Ramos (cell line): ENCODE measurements at regions not wholly inside any gene's neighbourhood (a gene's known extent, or its start where the extent isn't known, plus 50 kb on each side); places are given as distances from the start of the nearest gene placed in this dataset.
"Not testable (repeated sequence)": the region's sequence is repeated elsewhere in the genome, so short reads cannot be mapped to it uniquely, and the experiment has no call there.

Source experiments
- in situ Hi-C: fragments of 300-500 bp; cut with MboI; formaldehyde crosslinking; loops from one replicate; pipeline ENCODE4 v1.14.3; 2022; ENCODE audit warnings: low sequenced_read_pairs; ENCODE audit not compliant: unreplicated experiment

DNA sequence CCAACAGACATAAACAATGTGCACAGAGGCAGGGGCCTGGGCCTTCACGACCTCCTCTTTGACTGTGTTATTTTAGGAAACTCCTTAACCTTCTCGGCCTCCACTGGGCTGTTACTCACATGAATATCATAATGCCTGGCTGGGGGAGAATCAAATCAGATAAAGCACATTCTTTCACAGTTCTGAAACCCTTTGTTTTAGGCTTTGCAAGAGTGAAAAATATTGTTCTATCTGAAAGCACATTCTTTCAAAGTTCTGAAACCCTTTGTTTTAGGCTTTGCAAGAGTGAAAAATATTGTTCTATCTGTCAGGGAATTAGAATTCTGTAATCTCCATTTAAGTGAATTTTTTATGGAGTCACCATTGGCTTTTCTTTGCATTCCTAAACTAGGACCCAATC lies 50.7 kb upstream of the SYNDIG1 start:
- in situ Hi-C loops = no loop called here

DNA sequence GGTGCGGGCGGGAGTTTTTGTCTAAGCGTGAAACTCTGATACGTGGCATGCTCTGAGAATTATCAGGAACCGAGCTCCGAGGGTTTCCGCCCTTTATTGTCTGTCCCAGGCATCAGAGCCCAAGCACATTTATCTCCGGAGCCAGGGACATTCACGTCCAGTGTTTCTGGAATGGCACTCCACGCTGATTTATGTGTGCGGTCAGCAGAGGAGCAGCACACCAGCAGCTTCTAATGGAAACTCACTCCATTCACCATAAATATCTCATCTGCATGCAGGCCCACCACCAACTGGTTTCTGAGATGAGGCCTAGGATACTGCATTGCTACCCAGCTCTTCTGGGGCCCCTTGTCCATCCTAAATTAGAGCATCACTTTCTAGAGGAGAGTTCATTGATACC lies 51.9 kb upstream of the SYNDIG1 start:
- in situ Hi-C loops = no loop called here

DNA sequence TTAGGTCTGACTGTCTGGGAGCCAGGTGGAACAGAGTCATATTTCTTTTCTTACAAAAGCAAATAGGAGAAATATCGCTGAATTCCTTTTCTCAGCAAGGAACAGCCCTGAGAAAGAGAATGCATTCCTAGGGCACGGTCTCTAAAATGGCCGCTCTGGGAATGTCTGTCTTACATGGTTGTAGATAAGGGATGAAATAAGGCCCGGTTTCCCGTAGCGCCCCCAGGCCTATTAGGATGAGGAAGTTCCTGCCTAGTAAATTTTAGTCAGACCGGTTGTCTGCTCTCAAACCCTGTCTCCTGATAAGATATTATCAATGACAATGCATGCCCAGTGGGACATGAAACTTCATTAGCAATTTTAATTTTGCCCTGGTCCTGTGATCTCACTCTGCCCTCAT lies 54.0 kb upstream of the SYNDIG1 start:
- in situ Hi-C loops = not testable (repeated sequence)

DNA sequence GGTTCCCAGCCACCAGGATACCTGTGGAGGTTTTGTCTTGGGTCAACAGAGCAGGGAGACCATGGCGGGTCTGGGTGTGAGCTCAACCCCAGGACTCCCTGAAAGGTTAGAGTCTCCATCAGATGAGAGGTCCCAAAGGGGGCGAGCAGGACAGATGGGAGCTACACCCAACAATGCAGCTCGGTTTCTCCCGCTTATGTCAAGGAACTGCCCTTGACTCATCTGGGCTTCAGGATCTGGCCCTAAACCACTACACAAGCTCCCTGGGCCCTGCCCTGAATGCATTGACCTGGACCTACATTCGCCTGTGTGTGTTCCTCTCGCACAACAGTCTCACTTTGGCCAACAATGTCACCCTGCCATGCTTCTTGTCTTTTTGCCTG lies 57.6 kb upstream of the SYNDIG1 start:
- in situ Hi-C loops = no loop called here

DNA sequence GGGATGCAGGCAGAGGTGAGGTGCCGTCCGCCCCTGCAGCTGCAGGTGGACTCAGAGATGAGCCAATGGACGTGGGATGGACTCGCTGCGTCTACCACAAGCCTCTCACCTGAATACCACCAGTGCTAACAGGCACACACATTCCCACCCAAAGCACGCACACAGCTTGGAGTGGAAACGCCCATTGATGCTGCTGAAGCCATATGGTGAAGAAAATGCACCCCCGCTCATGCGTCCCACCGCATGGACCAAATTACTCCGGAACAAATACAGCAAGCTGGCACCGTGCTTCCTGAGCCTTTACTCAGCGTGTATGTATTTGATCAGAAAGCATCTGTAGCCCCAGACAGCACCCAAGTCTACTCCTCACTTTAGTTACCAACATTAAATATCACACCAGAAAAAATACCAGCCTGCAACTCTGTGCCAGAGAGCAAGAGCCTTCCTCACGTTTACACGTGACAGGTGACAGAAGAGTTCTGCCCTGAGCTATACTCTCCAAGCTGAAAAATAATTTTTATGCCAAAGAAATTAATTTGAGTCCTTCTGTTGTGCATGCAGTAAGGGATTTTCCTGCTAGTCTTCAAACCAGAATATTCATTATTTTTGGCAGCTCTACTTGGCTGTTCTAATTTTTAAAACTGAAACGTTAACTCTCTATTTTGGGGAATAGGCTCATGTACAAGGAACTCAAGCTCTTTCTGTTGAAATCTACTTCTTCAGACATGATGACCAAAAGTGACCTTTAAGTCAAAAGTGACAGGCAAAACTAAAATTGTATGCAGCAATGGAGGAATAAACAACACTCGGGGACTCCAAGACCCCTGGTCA lies 58.2 kb upstream of the SYNDIG1 start:
- in situ Hi-C loops = no loop called here

DNA sequence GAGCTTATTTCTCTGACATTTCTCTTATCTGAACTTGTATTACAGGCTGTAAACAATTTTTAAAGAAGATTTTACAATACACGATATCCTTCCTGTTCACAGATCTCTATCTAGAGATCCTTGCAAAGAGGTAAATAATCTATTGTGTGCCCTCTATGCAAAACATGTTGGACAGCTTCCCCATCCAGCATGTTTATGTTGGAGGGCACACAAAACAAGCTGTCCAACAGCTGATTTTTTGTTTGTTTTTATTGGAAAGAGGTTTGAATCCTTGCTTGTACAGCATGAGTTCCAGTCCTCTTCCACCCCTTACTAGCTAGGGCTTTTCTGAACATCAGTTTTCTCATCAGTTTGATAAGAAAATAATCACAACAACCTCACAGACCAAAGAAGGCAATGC lies 62.3 kb upstream of the SYNDIG1 start:
- in situ Hi-C loops = no loop called here

DNA sequence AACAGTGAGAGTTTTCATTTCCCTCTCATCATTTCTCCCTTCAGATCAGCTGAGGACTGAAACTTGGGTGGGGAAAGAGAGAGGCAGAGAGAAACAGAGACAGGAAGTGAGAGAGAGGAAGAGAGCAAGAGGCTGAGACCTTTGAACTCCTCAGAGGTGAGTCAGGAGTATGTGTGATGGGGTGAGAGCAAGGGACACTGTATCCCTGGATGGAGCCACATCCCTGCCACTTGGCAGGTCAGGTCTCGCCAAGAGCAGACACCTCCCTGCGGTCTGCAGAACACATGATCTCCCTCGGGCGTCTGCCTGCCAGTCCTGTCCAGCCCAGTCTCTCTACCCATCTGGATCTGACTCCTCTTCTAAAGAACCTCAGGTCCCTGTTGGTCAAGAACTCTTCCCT lies 62.7 kb upstream of the SYNDIG1 start:
- in situ Hi-C loops = no loop called here

DNA sequence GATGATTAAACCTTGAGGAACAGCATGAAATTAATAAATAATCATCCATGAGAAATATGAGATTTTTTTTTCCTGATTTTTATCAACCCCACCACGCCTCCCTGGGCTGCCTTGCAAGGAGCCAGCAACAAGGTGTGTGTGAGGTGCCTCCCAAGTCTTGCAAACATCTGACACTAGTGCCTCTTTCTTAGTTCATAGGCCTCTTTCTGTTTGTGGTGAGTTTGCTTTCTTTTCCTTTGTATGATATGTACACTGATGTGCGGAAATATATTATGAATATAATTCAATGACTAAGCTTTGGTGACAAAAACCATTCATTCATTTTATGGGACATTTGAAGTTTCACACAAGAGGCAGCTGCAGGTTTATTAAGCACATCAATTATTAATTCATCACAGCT lies 63.2 kb upstream of the SYNDIG1 start:
- in situ Hi-C loops = no loop called here

DNA sequence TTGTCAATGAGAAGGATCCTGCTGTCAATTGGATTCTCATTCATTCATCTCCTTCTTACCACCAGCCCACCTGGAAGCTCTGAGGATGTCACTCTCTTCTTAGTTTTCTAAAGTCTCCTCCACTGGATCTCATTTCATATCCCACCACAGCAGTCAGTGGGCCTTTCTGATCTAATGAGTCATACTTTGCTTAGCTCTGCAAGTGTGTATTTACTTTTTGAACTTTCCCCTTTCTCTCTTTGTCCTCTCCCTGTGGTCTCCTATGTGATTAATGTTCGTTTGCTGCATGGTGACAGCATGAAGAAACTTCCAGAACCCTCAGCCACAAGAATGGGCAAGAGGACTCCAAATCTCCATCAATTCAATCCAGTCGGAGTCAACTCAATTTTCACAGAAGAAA lies 63.6 kb upstream of the SYNDIG1 start:
- in situ Hi-C loops = no loop called here

DNA sequence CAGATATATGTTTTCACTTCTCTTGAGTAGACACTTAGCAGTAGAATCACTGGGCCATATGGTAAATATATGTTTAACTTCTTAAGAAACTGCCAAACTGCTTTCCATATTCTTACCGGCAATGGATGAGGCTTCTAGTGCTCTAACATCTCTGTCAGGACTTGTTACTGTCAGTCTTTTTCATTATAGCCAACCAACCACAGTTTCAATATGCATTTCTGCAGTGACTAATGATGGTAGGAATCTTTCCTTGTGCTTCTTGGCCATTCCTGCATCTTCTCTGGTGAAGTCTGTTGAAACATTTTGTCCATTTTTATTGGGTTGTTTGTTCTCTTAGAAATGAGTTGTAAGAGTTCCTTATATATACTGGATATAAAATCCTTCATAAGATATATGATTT lies 66.0 kb upstream of the SYNDIG1 start:
- in situ Hi-C loops = no loop called here

DNA sequence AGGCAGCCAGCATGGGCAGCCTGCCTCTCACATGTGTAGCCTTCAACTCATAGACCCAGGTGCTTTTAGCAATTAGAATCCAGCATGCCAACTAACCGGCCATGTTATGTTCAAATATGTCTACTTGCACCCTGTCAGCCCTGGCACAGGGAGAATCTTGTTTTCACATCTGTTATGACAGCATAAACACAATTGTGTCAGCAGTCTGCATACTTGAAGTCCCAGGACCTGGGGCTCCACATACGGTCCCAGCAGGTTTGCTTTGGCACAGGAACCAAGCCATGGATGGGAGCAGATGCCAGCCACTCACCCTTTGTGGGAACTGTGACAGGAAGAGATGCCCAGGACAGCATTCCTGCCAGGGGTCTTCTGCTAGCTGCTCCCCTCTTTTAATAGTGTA lies 67.2 kb upstream of the SYNDIG1 start:
- in situ Hi-C loops = no loop called here

DNA sequence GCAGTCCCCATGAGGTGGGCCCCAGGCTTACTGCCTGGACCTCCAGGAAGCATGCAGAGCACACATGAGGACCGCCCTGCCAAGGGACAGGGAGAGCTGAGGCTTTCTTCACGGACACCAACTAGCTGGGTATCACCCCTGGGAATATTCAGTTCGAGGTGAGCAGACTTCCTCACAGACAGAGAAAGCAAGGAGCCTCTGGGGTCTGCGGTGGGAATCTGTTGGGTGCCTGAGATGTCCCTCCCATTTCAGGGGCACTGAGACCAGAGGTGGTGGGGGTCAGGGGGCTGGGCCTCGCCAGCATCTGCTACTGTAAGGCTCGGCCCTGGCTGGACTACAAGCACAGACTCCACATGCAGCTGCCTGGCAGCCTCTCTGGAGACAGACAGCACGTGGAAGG lies 74.3 kb upstream of the SYNDIG1 start:
- in situ Hi-C loops = no loop called here

DNA sequence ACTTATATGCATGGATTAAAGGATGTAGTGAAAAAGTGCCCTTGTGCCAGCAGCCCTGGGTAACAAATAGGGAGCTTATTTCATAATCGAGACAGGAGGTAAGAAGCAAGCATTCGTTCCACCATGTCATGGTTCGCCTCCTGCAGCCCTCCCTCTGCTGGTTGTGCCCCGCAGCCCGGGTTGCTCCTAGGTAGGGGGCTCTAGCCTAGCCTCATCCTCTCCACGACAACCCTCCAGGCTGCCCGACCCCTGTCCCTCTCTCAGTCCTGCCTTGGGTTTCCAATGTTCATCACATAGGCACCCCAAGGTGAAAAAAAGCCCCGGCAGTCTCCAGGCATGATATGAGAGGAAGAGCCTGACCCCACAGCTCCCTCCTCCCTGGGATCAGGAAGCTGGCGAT lies 75.5 kb upstream of the SYNDIG1 start:
- in situ Hi-C loops = no loop called here

DNA sequence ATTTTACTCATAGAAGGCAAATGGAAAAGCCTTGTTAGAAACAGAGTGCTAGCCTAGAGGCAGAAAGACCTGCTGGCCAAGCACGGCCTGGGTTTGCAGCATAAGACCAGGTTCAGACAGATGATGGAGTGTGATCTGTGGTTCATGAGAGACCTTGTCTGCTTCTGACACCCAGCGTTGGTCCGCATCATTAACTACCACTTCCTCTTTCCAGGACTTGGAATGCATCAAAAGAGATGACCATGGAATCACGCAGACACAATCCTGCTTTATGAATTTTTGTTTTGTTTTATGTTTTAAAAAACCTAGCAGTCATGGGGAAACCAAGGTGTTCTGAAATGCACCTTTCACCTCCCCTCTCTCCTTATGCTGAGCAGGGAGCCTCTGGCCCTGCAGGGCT lies 76.8 kb upstream of the SYNDIG1 start:
- in situ Hi-C loops = no loop called here

DNA sequence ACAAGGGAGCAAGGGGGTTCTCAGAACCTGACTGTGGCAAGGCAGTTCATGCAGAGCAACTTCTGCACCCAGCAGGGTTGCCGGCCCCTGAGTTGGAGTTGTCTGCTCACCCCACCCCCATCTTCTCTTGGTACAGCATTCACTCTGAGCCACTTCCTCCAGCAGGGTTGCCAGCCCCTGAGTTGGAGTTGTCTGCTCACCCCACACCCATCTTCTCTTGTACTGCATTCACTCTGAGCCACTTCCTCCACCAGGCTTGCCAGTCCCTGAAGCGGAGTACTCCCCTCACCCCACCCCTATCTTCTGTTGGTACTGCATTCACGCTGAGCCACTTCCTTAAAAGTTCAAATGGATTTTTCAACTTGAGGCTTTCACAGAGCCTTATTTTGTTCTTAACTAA lies 79.7 kb upstream of the SYNDIG1 start:
- in situ Hi-C loops = no loop called here

DNA sequence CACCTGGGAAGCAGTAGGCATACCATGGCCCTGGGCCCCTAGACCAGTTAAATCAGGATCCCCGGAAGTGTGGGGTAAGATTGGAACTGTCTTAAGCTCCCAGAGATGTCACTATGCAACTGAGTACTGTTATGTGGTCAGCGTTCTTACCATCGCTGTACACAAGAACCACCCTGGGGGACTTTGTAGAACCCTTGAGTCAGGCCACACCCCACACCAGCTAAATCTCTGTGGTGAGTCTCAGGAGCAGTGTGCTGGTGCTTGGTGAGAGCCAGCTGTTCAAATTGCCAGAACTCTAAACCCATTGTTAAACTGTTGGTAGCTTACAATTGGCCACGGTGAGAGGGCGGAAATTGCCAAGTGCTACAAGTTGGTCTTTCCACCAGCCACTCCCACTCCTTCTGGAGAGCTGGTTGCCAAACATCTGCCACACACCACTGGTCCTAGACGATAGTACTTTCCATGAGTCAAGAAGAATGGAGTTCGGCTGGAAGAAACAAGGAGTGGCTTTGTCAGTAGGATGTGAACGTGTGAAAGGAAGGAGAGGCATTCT lies 80.5 kb upstream of the SYNDIG1 start:
- in situ Hi-C loops = no loop called here

DNA sequence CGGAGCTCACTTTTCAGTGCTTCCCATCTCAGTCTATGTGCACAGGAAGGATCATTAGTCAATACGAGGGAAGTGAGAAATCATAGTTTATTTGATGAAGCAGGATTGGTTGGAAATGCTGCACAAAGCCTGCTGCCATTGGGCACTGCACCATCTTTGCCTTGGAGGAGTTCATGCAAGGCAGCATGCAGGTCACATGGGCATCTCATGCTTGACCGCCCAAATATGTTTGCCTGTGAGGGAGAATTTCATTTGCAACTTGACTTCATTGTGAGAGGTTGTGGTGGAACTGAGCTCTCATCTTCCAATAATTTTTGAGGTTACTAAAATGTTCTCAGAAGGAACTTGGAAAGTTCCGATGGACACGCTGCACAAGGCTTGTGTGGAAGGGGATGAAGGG lies 83.9 kb upstream of the SYNDIG1 start:
- in situ Hi-C loops = no loop called here

DNA sequence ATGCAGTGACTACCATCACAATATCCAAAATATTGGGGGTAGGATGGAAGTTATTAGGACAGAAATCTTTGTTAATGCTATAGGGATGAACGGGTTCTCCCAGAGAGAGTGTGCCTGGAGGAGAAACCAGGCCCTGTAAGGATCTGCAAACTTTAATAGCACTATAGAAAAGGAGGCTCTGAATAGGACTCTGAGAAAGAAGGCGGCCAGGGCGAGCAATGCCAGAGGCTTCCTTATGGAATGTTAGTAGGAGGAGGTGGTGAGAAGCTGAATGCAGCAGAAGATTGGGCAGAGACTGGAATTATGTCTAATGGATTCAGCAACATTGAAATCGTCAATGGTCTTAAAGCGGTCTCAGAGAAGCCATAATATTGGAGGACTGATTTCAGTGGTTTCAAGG lies 84.6 kb upstream of the SYNDIG1 start:
- in situ Hi-C loops = no loop called here

DNA sequence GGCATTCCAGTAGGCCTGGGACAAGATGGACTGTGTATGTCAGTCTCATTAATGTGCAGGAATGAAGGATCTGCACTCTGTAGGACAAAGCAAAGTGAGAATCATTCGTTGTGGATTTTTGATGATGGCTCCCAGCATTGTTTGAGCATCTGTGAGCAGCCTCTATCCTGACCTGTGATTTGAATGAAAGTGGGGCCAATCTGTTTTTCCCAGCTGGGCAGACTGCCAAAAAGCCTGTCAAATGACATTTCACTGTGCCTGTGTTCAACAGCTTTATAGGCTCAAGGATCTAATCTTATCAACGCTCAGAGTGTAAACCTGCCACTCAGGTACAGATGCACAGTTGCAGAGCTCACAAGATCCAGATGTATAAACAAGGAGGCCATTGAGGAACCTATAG lies 86.7 kb upstream of the SYNDIG1 start:
- in situ Hi-C loops = no loop called here

DNA sequence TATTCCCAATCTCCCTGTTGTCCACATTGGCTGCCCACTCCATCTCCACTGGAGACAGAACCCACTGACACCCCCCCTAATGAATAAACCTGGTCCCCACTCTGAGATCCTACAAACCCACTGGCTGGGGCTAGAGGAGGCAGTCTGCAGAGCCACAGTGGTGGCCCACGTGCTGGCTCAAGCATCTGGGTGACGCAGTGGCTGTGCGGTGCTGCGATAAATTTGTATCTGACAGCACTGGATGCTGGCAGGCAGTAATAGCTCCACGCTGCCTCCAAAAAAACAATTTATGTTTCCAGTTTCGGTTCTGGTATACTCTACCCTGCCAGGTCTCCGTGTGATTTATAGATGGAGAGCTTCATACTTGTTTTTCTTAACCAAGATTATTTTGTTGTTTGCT lies 87.1 kb upstream of the SYNDIG1 start:
- in situ Hi-C loops = no loop called here

DNA sequence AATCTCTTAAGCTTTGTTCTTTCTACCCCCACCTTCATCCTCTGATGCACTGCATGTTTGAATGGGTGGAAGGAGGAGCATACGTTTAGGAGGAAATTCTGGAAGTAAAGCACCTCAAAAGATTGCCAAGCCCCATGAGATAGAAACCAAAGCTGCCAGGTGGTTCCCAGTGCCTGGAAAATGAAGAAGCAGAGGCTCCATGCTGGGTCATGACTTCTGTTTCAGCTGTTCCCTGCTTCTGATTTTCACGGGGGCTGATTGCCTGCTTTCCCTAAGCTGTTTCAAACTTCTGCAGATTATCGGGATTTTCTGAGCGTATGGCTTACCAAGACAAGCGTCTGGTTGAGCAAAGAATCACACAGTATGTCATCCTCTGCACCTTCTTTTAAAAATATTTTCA lies 87.5 kb upstream of the SYNDIG1 start:
- in situ Hi-C loops = no loop called here

DNA sequence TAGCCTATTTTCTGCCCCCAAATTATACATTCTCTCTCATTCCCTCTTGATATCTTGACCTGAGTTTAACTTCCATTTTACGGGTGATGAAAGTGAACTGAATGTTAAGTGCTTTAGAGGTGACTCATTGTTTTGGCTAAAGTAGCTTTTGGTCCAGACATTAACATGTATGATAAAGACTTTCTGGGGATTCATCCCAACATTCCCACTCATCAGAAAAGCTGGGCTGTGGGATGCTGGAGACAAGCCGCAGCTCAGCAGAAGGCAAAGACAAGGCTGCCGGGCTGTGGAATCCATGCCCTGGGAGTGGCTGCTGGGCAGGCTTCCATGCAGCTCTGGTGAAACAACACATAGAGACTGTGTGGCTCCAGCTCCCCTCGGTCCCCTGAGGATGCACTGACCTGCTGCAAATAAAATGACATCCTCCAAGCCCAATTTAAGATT lies 89.9 kb upstream of the SYNDIG1 start:
- in situ Hi-C loops = no loop called here
